ENCODE measurements at regions not wholly inside any gene's neighbourhood (a gene's known extent, or its start where the extent isn't known, plus 50 kb on each side); places are given as distances from the start of the nearest gene placed in this dataset.

DNA sequence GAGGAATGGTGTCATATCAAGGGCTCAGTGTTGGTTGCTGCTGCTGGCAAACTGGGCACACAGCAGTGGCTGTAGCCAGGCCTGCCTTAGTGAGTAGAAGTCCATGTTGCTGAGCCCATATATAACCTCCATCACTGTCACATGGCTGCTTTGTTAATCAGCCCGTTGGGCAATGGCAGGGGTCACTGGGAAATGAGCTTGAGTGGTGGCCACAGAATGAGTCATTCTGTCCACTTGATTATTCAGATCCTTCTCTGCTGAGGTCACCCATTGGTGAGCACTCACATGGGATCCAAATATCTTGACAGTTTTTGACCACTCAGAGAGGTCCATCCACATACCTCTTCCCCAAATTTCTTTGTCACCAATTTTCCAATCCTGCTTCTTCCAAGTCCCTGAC lies 898.9 kb upstream of the EYS start:
- TF ChIP-seq CTCF (IDR thresholded peaks at IDR 0.05) (no peak), POLR2A (IDR thresholded peaks at IDR 0.05) (no peak), POLR2AphosphoS5 (IDR thresholded peaks at IDR 0.05; ENCODE audit: insufficient read depth in 1 of 2, low read depth in 1 of 2) (no peak)

All from vagina (tissue), 2 donors.